HepG2 (cell line): ENCODE measurements at regions not wholly inside any gene's neighbourhood (a gene's known extent, or its start where the extent isn't known, plus 50 kb on each side); places are given as distances from the start of the nearest gene placed in this dataset.

Experiments
- ATAC-seq: fragments of 200-7000 bp; cut with Tn5 transposase; 3 replicates; pipeline ENCODE4 v1.9.1; 2020; ENCODE audit warnings: mild to moderate bottlenecking, moderate library complexity
- BruUV-seq: library from RNA; stranded (reverse); fragments of 400-500 nt; replicated peaks from 2 replicates; lab custom pipeline; 2021; lab: Mats Ljungman, UMichigan
- CTCF ChIA-PET: fragments of 300-600 bp; formaldehyde crosslinking; extraction: SDS; loops from one replicate; lab custom pipeline; 2021; ENCODE audit warnings: low total read pairs, inconsistent platforms, low intra/inter-chr PET ratio; lab: Yijun Ruan, JAX
- POLR2A ChIA-PET: fragments of 350-600 bp; sonication (Branson Sonifier 250); formaldehyde crosslinking; loops from one replicate; lab custom pipeline; 2020; ENCODE audit warnings: antibody characterized with exemption, inconsistent platforms; lab: Yijun Ruan, JAX
- DNase-seq: peaks from one replicate; pipeline ENCODE4 v3.0.0-alpha.2; 2015; ENCODE audit warnings: low spot score
- FAIRE-seq: peaks from 3 replicates; lab custom pipeline; 2011; peaks lifted over from hg19 to GRCh38; lab: Jason Lieb, UNC
- H2AFZ ChIP-seq: one replicate; pipeline ENCODE4 v1.6.1; 2011; ENCODE audit warnings: low read length, inconsistent platforms
- H3K27ac ChIP-seq: fragments of 300-600 bp; 3 replicates; pipeline ENCODE4 v1.8.0; 2011; ENCODE audit warnings: mixed run types, mild to moderate bottlenecking, mixed read lengths, low read length, inconsistent platforms; ENCODE audit not compliant: insufficient read depth; ENCODE audit errors: extremely low read length
- H3K27me3 ChIP-seq, 2 experiments: fragments of 200-600 bp in 1 of 2; 2 replicates in 1 of 2; 3 replicates in 1 of 2; pipeline versions ENCODE4 v1.6.0 to v1.8.0; 2011; ENCODE audit warnings: low read length in 2 of 2, mild to moderate bottlenecking in 2 of 2, moderate library complexity in 2 of 2, inconsistent platforms in 1 of 2; ENCODE audit not compliant: insufficient read depth in 2 of 2, control insufficient read depth in 1 of 2
- H3K36me3 ChIP-seq, 2 experiments: fragments of 200-600 bp in 1 of 2; replicated peaks in 1 of 2; 2 replicates in 1 of 2; 3 replicates in 1 of 2; pipeline versions ENCODE4 v1.5.1 to v1.8.0; 2011; ENCODE audit warnings: low read length in 2 of 2, inconsistent platforms in 1 of 2; ENCODE audit not compliant: insufficient read depth in 2 of 2, control insufficient read depth in 1 of 2
- H3K4me1 ChIP-seq: 2 replicates; pipeline ENCODE4 v1.5.1; 2012; ENCODE audit warnings: low read length, inconsistent platforms; ENCODE audit not compliant: insufficient read depth
- H3K4me2 ChIP-seq: 2 replicates; pipeline ENCODE4 v1.6.0; 2011; ENCODE audit warnings: low read depth, low read length, inconsistent platforms
- H3K4me3 ChIP-seq, 3 experiments: fragments of 200-600 bp in 1 of 3; sonication (generic), shearing (Covaris generic) in 1 of 3; replicated peaks in 1 of 3; 2 replicates each; pipeline ENCODE4 v1.5.1; 2011 to 2016; ENCODE audit warnings: low read length in 3 of 3, inconsistent platforms in 2 of 3, low read depth in 2 of 3, mild to moderate bottlenecking in 2 of 3, control low read depth in 1 of 3, mixed read lengths in 1 of 3; ENCODE audit not compliant: insufficient read depth in 1 of 3
- H3K79me2 ChIP-seq: one replicate; pipeline ENCODE4 v1.6.1; 2011; ENCODE audit warnings: low read length, inconsistent platforms; ENCODE audit not compliant: insufficient read depth
- H3K9ac ChIP-seq: 2 replicates; pipeline ENCODE4 v1.6.0; 2011; ENCODE audit warnings: mild to moderate bottlenecking, low read depth, low read length, inconsistent platforms; ENCODE audit not compliant: insufficient read depth
- H3K9me3 ChIP-seq: 2 replicates; pipeline ENCODE4 v1.5.1; 2012; ENCODE audit warnings: mild to moderate bottlenecking, low read length
- H4K20me1 ChIP-seq: 2 replicates; pipeline ENCODE4 v1.6.0; 2011; ENCODE audit warnings: inconsistent platforms, mild to moderate bottlenecking, low read length, moderate library complexity; ENCODE audit not compliant: insufficient read depth
- CBX2 ChIP-seq, 2 experiments: fragments of 200-600 bp in 1 of 2; sonication (generic); formaldehyde crosslinking in 1 of 2; IDR thresholded peaks; 2 replicates each; pipeline versions ENCODE4 v1.7.0 to v1.8.1; 2018 to 2022; ENCODE audit warnings: low read depth in 2 of 2, low read length in 1 of 2, mild to moderate bottlenecking in 1 of 2, missing genetic modification reagents in 1 of 2
- GMEB2 ChIP-seq: IDR thresholded peaks from 2 replicates; pipeline ENCODE4 v1.6.1; 2016; ENCODE audit warnings: missing biosample characterization, missing genetic modification reagents, low read depth
- HNRNPL ChIP-seq: fragments of 200-400 bp; formaldehyde crosslinking; IDR thresholded peaks from 2 replicates; pipeline ENCODE4 v1.6.1; 2017; ENCODE audit warnings: mild to moderate bottlenecking, low read depth, low read length
- KLF6 ChIP-seq: IDR thresholded peaks from 2 replicates; pipeline ENCODE4 v1.8.0; 2016; ENCODE audit warnings: missing biosample characterization, missing genetic modification reagents
- MED13 ChIP-seq: sonication (generic); formaldehyde crosslinking; IDR thresholded peaks from 2 replicates; pipeline ENCODE4 v1.5.0; 2020; ENCODE audit warnings: missing genetic modification reagents
- MEF2D ChIP-seq: sonication (generic); formaldehyde crosslinking; IDR thresholded peaks from 2 replicates; pipeline ENCODE4 v1.5.1; 2020; ENCODE audit warnings: mild to moderate bottlenecking, missing genetic modification reagents
- NFYC ChIP-seq: IDR thresholded peaks from 2 replicates; pipeline ENCODE4 v1.6.1; 2016; ENCODE audit warnings: missing genetic modification reagents, missing compliant biosample characterization
- NKX3-1 ChIP-seq: sonication (generic); formaldehyde crosslinking; IDR thresholded peaks from 2 replicates; pipeline ENCODE4 v1.5.0; 2020; ENCODE audit warnings: missing genetic modification reagents
- NR3C1 ChIP-seq: sonication (generic); formaldehyde crosslinking; IDR thresholded peaks from 2 replicates; pipeline ENCODE4 v1.4.0; 2020; ENCODE audit warnings: missing genetic modification reagents
- SP2 ChIP-seq: sonication (generic); formaldehyde crosslinking; IDR thresholded peaks from 2 replicates; pipeline ENCODE4 v1.5.1; 2020; ENCODE audit warnings: mild to moderate bottlenecking, missing genetic modification reagents
- TCF12 ChIP-seq, 2 experiments: fragments of 450-650 bp in 1 of 2; sonication (generic) in 1 of 2; formaldehyde crosslinking in 1 of 2; IDR thresholded peaks; 2 replicates each; pipeline versions ENCODE4 v1.6.1 to v1.8.0; 2017 to 2022; ENCODE audit warnings: antibody characterized with exemption in 1 of 2, mild to moderate bottlenecking in 1 of 2, missing genetic modification reagents in 1 of 2, moderate library complexity in 1 of 2
- ZBTB42 ChIP-seq: sonication (generic); formaldehyde crosslinking; IDR thresholded peaks from 2 replicates; pipeline ENCODE4 v1.5.0; 2020; ENCODE audit warnings: mild to moderate bottlenecking, missing genetic modification reagents
- ZNF180 ChIP-seq: sonication (generic); formaldehyde crosslinking; IDR thresholded peaks from 2 replicates; pipeline ENCODE4 v1.4.0; 2020; ENCODE audit warnings: low read depth, missing genetic modification reagents, borderline replicate concordance
- ZNF747 ChIP-seq: sonication (generic); formaldehyde crosslinking; IDR thresholded peaks from 2 replicates; pipeline ENCODE4 v1.8.1; 2023; ENCODE audit warnings: missing genetic modification reagents, mild to moderate bottlenecking, borderline replicate concordance
- WGBS: methylation state at CpG from one replicate; pipeline ENCODE4 v1.1.6; 2017; ENCODE audit warnings: low lambda C conversion rate; 5-methylcytosine and 5-hydroxymethylcytosine counted together
- in situ Hi-C: cut with HindIII; loops from 2 replicates; pipeline ENCODE4 v1.10.0; 2017; ENCODE audit warnings: low pct_unique_long_range_greater_than_20kb; ENCODE audit not compliant: extremely low pct_ligation_motif_present
- intact Hi-C: fragments of 100-400 bp; cut with micrococcal nuclease; formaldehyde crosslinking; loops from one replicate; pipeline ENCODE4 v1.10.0; 2022; ENCODE audit not compliant: unreplicated experiment
- TF ChIP-seq, protein P1 (sequence below): sonication (generic); formaldehyde crosslinking; IDR thresholded peaks from 2 replicates; pipeline ENCODE4 v1.8.0; 2023; ENCODE audit warnings: mild to moderate bottlenecking, missing genetic modification reagents
- TF ChIP-seq, protein P2 (sequence below): sonication (generic); formaldehyde crosslinking; IDR thresholded peaks from 2 replicates; pipeline ENCODE4 v1.4.0; 2020; ENCODE audit warnings: low read depth, mild to moderate bottlenecking, missing genetic modification reagents

GRCh38 chr6:92757925-92758324 lies 661.4 kb downstream of the EPHA7 start:
- WGBS: 3% methylated on average over 4 of the region's 4 CpGs
- CTCF ChIA-PET: no interaction called here
- DNase-seq (no peak), ATAC-seq (no peak), FAIRE-seq (no peak)
- Histone ChIP-seq H3K9me3 (peaks cover 9% of the 10 kb centered on the region), H2AFZ (no peak overlapping the region), H3K9ac (no peak overlapping the region), H3K4me3 (no peak overlapping the region), H3K27me3 (no peaks in the 10 kb centered on the region), H3K27ac (no peak overlapping the region), H3K4me1 (no peaks in the 10 kb centered on the region), H3K36me3 (no peaks in the 10 kb centered on the region)
- no TSS peak for BruUV-seq
- intact Hi-C loops: no loop called here
- TF ChIP-seq MED13 (CRISPR knock-in tag) (no peak), ZNF180 (CRISPR knock-in tag) (no peak), HNRNPL (no peak), CBX2 (IDR thresholded peaks at IDR 0.05; ENCODE audit: low read depth, low read length) (no peak), CBX2 (CRISPR knock-in tag; IDR thresholded peaks at IDR 0.05; ENCODE audit: low read depth) (no peak), SP2 (no peak), KLF6 (CRISPR knock-in tag) (no peak), GMEB2 (CRISPR knock-in tag) (no peak), NKX3-1 (CRISPR knock-in tag) (no peak), MEF2D (CRISPR knock-in tag) (no peak), NFYC (no peak), TCF12 (IDR thresholded peaks at IDR 0.05) (no peak), TCF12 (CRISPR knock-in tag; IDR thresholded peaks at IDR 0.05) (no peak), NR3C1 (CRISPR knock-in tag) (no peak), ZBTB42 (CRISPR knock-in tag) (no peak), ZNF747 (CRISPR knock-in tag) (no peak)
- TF ChIP-seq, protein P1, sequence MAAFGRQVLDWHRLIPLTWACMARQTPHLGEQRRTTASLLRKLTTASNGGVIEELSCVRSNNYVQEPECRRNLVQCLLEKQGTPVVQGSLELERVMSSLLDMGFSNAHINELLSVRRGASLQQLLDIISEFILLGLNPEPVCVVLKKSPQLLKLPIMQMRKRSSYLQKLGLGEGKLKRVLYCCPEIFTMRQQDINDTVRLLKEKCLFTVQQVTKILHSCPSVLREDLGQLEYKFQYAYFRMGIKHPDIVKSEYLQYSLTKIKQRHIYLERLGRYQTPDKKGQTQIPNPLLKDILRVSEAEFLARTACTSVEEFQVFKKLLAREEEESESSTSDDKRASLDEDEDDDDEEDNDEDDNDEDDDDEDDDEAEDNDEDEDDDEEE (CRISPR knock-in tag): no peak
- TF ChIP-seq, protein P2, sequence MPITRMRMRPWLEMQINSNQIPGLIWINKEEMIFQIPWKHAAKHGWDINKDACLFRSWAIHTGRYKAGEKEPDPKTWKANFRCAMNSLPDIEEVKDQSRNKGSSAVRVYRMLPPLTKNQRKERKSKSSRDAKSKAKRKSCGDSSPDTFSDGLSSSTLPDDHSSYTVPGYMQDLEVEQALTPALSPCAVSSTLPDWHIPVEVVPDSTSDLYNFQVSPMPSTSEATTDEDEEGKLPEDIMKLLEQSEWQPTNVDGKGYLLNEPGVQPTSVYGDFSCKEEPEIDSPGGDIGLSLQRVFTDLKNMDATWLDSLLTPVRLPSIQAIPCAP: no peak
- TF ChIP-seq, all 625 proteins: peak for 0
- H3K4me2 ChIP-seq: no peak overlapping the region
- H3K79me2 ChIP-seq: no peaks in the 10 kb centered on the region
- H4K20me1 ChIP-seq: no peaks in the 10 kb centered on the region
- POLR2A ChIA-PET: no interaction called here
- in situ Hi-C loops: no loop called here
